HG02610 (cell line): ENCODE measurements at regions not wholly inside any gene's neighbourhood (a gene's known extent, or its start where the extent isn't known, plus 50 kb on each side); places are given as distances from the start of the nearest gene placed in this dataset.
"Not testable (repeated sequence)": the region's sequence is repeated elsewhere in the genome, so short reads cannot be mapped to it uniquely, and the experiment has no call there.

Source experiments
- ATAC-seq: cut with Tn5 transposase; IDR thresholded peaks from one replicate; pipeline ENCODE4 v1.9.1; 2021; ENCODE audit warnings: mild to moderate bottlenecking, moderate library complexity; ENCODE audit not compliant: unreplicated experiment

DNA sequence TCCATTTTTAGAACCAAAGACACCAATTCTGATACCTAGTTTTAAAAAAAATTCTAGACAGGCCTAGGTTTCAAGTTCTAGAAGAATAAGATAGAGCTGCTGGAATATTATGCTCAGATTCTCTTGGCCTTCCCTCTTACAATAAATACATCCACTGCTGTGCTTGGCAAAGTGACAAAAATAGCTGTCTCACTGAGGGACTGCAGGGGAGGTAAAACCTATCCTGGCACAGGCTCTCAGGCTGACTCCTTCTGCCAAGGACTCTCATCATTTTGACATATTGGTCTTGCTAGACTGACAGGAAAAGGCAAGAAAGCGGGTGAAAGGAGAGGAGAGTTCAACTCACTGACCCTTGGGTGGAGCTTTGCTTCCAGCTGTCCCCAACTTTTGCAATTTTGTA is 197.0 kb upstream of the LHX8 start:
- no peak for ATAC-seq

DNA sequence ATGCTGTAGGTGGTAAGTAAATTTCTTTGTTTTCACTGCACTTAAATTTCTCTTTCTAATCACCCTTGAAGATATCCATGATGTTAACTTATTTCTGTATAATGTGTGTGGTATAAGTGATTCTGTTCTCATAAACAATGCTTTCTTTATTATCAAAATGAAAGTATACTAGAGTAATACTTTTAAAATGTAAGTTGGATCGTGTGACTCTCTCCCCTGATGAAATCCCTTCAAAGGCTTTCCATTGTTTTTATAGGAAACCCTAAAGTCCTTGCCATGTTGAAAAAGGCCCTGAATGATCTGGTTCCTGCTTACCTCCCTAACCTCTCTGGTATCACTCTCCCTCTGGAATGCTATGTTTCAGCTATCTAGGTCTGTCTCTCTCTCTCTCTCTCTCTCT is 191.1 kb upstream of the LHX8 start:
- no peak for ATAC-seq

DNA sequence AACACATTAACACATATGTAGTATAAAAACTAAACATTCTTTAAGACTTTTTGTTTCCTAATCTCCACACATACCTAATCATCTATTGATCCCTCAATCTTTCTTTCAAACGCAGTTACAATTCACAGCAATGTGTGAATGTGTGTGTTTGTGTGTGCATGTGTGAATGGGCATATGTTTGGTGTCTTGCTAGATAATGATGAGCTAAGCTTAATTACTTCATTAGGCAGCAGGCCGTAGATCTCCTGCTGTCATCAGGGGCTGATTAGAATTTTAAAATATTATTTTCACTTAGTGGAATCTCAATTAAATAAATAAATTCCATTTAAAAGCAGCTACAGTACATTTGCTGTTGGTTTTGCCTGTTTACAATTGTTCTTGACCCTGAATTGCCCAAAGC is 187.8 kb upstream of the LHX8 start:
- no peak for ATAC-seq

DNA sequence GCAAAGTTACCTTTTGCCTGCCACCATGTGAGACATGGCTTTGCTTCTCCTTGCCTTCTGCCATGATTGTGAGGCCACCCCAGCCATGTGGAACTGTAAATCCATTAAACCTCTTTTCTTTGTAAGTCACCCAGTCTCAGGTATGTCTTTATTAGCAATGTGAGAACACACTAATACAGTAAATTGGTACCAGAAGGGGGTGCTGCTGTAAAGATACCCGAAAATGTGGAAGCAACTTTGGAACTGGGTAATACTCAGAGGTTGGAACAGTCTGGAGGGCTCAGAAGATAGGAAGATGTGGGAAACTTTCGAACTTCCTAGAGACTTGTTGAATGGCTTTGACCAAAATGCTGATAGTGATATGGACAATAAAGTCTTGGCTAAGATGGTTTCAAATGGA is 184.8 kb upstream of the LHX8 start:
- ATAC-seq = not testable (repeated sequence)

DNA sequence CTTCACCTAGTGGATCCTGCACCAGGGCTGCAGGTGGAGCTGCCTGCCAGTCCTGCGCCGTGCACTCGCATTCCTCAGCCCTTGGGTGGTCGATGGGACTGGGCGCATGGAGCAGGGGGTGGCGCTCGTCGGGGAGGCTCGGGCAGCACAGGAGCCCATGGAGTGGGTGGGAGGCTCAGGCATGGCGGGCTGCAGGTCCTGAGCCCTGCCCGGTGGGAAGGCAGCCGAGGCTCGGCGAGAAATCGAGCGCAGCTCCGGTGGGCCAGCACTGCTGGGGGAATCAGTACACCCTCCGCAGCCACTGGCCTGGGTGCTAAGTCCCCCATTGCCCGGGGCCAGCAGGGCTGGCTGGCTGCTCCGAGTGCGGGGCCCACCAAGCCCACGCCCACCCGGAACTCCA is 182.2 kb upstream of the LHX8 start:
- not testable (repeated sequence) for ATAC-seq

DNA sequence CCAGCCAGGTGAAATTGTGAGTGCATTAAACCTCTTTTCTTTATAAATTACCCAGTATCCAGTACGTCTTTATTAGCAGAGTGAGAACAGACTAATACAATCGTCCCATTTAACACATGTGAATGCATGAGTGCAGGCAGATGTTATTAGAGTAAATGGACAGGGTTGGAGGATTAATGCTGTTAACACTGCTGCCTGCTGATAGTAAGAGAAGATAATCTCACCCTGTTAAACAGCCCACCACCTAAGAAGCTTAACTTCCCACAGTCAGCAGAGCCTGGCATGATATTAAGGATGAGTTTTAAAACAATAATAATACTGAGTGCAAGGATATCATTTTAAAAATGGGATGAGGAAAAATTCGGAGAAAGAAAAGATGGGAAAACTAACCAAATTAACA is 181.4 kb upstream of the LHX8 start:
- no peak for ATAC-seq

DNA sequence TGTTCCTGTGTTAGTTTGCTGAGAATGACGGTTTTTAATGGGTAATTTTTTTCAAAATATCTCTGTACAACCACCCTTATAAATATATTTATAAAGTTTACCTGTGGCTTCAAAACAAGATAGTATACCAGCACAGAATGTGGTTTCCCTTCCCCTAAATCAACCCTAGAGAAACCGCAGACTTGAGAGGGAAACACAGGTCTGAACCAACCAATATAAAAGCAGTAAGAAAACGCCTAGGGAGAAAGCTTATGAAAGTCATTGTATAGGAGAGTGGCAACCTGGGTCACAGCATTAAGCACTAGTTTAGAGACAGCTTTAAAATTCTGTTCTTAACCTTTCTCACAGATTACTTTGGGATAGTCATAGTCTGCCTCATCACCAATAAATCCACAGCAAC is 180.6 kb upstream of the LHX8 start:
- ATAC-seq = no peak

DNA sequence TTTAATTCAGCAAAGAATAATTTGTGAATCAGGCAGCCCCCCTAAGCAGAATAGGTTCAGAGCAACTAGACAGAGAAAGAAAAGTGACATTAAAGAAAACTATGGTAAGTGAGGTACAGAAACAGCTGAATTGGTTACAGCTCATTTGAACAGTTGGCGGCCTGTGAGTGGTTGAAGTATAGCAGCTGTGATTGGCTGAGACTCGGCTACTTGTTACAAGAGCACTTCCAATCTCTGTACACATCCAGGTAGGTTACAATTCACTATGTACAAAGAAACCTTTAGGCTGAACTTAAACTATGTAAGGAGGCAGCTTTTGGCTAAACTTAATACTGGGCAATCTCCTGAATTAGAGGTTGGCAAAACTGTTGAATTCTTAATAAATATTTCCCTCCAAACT is 171.1 kb upstream of the LHX8 start:
- ATAC-seq = no peak

DNA sequence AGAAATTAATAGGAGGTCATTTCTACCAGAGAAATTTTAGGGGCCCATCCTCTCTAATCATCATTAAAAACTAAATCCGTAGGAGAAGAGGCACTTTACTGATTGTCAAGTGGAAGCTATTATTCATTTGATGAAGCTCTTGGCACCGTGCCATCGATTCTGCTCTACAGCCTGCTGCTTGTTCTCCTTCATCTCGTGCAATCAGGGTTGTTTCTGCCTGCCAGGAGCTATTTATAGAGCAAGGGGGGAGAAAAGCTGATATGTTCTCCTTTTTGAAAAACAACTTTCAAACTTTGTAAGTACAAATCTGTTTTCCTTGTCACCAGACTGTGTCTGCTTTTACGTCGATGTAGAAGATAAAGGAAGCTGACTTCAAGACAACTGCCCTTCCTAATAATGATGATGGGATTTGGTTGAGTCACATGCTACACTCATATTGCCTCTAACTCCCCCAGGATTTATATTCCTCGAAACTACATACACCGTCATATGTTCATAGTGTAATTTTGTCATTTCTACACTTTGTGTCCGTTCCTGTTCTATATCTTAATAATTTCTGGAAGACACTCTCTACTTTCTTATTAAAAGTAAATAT is 169.6 kb upstream of the LHX8 start:
- ATAC-seq = no peak

DNA sequence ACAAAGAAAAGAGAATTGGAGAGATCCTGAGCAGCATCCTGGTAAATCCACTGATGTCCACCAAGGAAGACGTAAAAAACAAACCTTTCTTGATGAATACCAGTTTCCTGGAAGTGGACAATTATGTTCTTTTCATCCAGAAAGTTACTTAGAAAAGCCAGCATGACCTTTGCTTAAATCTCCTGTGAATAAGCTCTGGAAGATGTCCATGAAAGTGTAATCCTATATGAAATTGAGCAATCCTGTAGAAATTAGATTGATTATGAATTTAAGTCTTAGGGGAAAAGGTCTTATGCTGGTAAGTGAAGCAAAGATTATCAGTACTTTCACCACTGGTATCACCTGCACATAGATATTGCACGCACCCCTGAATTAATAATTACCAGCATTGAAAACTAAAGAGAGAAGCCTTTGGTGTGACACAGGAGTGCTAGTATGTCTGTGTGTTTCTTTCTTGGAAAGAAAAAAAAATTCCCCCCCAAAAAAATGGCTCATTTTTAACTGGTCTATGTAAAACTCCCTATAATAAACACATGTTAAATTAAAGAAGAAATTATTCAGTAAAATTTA is 164.5 kb upstream of the LHX8 start:
- no peak for ATAC-seq

DNA sequence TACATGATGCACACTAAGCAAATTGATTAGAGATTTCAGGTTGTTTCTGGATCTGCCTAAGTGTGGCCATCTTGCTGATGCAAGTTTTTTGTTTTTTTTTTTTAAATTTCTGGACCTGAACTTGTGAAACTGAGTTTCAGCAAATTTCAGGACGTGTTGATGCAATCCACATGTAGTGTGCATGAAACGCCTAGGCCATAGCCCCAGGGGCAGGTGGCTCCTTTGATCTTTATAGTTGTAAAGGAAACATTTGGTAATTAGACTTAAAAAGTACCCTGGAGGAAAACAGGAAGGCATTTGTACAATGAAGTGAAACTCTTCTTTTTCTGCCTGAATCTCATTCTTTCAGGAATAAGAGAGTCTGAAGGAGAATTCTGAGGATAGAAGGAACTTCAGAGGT is 162.2 kb upstream of the LHX8 start:
- ATAC-seq = no peak

DNA sequence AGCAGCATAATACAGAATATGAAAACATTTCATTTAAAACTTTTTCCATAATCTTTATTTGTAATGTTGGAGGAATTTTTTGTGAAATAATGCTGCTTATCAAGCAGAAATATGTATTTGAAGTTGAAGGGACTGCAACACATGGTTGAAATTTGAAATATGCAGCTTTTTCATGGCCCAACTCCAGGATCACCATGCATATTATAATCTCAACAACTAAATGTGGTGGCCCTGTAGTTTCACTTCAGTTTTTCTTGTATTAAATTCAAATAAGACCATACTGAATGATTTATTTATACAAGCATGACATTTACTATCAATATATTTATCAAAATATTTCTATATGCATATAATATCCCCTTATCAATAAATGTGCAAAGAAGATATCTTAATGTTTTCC is 157.7 kb upstream of the LHX8 start:
- ATAC-seq = no peak

DNA sequence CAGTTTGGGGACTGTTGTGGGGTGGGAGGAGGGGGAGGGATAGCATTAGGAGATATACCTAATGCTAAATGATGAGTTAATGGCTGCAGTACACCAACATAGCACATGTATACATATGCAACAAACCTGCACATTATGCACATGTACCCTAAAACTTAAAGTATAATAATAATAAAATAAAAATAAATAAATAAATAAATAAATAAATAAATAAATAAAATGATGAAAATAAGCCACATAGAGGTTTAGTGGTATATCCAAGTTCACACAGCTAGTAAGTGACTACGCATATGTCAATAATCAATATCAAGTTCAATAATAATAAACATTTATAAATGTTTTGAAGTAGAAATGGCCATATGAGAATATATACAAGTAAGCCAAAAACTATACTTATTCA is 141.7 kb upstream of the LHX8 start:
- not testable (repeated sequence) for ATAC-seq

DNA sequence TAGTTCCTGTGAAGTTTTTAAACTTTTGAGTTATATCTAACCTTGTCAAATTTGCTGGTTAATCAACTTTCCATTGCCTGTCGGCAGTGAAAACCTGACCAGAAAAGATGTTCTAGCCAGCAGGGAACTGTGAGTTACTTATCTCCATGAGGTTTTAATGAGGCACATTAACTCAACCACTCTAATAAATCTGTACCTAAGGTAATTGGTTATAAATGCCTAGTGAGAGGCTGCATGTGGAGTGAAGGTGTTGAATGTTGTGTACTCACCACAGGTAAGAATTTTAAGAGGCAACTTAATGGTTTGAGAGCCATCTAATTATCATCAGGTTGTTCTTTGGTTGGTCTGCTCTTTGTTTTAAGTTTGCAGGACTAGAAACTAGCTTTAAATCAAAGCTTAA is 138.4 kb upstream of the LHX8 start:
- ATAC-seq = no peak

DNA sequence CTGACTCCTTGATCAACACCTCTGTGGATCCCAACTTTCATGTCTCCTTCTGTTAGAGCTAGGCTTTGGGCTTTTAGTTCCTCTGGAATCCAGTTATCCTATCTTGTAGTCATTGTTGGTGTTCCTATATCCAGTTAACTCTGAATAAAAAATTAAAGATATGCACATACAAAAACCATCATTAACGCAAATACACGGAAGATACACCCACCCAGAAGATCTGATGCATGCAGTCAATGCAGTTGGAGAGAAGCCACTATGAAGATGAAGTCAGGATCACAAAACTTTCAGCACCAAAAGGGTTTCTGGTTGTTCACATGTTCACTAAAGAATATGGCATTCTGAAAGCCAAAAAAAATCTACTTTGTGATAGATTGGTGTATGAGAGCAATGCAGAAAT is 123.6 kb upstream of the LHX8 start:
- no peak for ATAC-seq

DNA sequence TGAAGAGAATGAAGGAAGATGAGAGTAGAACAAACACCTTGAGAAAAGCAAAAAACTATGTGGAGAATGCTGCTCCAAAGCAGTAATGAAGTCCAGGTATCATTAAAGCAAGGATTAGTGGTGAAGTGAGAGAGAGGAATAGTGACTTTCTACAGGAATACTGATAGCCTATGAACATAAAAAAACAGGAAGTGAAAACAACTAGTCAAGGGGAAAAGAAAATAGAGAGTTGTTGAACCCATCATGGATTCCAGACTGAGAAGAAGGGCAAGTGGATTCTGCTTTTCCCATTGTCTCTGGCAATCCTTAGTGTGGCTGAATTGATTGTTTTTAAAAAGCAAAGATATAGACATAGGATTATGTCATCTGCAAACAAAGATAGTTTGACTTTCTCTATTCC is 119.9 kb upstream of the LHX8 start:
- no peak for ATAC-seq

DNA sequence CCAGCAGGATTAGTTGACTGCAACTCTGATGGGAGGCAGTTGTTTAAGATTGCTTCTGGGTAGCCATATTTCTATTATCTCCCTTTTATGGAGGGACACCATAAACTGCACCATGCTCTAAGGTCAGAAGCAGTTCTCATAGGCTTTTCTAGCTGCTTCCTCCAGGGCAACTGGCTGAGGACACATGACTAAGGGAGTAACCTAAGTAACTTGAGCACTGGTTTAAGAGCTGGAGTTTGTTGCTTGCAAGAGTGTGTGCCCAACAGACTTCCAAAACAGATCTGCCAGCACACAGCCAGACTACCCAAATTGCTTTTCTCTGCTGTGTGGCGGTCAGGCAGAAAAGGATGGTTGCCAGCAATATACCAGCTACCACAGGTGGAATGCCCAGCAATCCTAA is 111.2 kb upstream of the LHX8 start:
- no peak for ATAC-seq

DNA sequence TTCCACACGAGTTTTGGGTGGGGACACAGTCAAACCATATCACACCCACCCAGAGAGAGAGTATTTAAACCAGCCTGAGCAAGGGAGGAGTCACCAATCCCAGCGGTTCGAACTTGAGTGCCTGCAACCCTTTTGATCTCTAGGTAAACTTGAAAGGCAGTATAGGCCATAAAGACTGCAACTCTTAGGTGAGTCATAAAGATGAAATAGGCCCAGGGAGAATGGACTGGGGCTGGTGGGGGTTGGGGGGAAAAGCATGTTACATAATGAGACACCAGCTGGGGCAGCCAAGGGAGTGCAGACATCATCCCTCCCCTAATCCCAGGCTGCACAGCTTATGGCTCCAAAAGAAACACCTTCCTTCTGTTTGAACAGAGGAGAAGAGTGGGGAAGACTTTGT is 99.8 kb upstream of the LHX8 start:
- ATAC-seq = no peak

DNA sequence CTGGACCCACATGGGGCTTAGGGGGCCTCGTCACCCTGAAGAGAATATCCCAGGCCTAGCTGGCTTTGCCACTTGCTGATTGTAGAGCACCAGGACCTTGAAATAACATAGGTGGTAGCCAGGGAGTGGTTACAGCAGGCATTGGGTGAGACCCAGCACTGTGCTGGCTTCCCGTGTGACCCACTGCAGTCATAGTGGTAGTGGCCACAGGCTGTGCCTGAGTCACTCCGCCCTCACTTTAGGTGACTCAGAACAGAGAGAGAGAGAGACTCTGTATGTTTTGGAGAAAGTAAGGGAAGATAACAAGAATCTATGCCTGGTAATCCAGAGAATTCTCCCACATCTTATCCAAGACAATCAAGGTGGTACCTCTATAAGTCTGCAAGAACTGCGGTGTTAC is 98.7 kb upstream of the LHX8 start:
- no peak for ATAC-seq

DNA sequence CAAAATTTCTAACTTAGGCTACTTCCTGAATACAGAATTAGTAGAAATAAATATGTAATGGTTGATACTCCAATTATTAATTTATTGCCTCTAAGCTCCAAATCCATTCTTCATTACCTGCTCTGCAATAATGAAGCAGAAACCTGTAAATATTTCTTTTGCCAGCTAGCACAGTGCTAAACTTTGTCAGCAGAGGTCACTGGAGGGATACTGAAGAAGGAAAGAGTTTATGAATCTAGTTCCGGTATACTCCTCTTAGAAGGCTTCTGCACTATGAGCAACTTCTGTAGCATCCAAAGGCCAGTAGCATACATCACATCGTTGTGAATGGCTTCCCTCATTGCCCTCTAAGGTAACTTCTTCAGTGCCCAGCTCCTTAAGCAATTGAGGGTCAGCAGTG is 81.0 kb upstream of the LHX8 start:
- no peak for ATAC-seq

DNA sequence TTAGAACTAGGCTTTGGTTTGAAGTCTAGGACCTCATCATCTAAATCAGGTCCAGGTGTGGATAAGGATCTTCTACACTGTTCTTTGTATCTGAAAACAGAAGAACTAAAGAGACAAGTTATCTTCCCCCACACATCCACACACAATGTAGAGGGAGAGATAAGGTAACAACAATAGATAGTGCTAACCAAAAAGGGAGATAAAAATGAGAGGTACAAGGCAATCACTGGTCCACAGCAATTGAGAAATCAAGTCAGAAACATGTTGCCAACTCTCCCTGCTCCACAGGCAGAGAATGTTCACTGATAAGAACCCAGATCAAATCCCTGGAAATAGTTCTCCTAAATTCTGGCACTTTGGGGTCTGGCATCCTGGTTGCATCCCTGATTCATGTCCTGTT is 75.8 kb upstream of the LHX8 start:
- no peak for ATAC-seq

DNA sequence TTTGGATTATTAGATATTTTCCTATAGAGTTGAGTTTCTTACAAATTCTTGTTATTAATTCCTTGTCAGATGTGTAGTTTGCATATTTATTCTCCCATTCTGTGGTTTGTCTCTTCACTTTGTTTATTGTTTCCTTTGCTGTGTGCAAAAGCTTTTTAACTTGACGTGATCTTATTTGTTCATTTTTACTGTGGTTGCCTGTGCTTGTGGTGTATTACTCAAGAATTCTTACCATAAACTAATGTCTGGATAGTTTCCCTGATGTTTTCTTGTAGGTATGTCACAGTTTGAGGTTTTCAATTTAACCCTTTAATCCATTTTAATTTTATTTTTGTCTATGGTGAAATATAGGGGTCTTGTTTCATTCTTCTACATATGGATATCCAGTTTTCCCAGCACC is 72.1 kb upstream of the LHX8 start:
- ATAC-seq = no peak

DNA sequence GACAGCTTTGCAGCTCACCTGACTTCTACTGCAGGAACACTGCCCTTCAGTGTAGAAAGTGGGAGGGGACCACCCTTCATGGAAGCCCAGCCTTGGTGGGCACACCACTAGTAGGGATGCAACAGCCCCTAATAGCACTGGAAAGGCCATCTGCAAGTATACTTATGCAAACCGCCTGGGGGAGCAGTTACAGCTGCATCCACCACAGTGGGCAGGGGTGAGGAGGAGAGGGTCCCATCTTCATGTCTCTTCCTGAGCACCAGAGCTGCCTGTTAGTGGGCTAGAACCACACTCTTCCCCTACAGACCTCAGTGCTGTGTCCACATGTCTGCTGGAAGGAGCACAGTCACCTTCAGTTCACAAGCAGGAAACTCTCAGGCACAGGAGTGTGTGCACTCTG is 66.2 kb upstream of the LHX8 start:
- ATAC-seq = no peak
